ENCODE measurements at regions not wholly inside any gene's neighbourhood (a gene's known extent, or its start where the extent isn't known, plus 50 kb on each side); places are given as distances from the start of the nearest gene placed in this dataset.

GRCh38 chr1:218499911-218500310 lies 154.8 kb downstream of the TGFB2 start:
- CTCF ChIA-PET = interaction anchor here (1.0 kb wide), 1 partner anchor 21 kb away, joined by 3 read pairs; no protein-coding TSS in a partner anchor
- H3K4me1 Mint-ChIP-seq (ENCODE audit: low read depth) = peaks cover 5% of the 10 kb centered on the region

GRCh38 chr1:218501161-218501560 lies 156.0 kb downstream of the TGFB2 start:
- Mint-ChIP-seq H3K4me3 (no peak overlapping the region), H3K4me1 (ENCODE audit: low read depth) (peaks cover 5% of the 10 kb centered on the region), H3K27ac (no peak overlapping the region), H3K27me3 (peaks cover 7% of the 10 kb centered on the region), H3K9me3 (peaks cover under 1% of the 10 kb centered on the region), H3K36me3 (ENCODE audit: low read depth) (no peaks in the 10 kb centered on the region)
- TF ChIP-seq CTCF (IDR thresholded peaks at IDR 0.05) = no peak
- intact Hi-C loops (cut with micrococcal nuclease) = no loop called here
- no peak for ATAC-seq
- POLR2A ChIA-PET = no interaction called here
- CTCF ChIA-PET = no interaction called here
- no peak for DNase-seq

More at GRCh38 chr1:218499911-218500310, 154.8 kb downstream of the TGFB2 start:
- intact Hi-C loops (cut with micrococcal nuclease) = no loop called here
- POLR2A ChIA-PET = no interaction called here
- H3K4me3 Mint-ChIP-seq = no peak overlapping the region
- no peak overlapping the region for H3K27ac Mint-ChIP-seq
- H3K9me3 Mint-ChIP-seq = no peaks in the 10 kb centered on the region
- ATAC-seq (no peak), DNase-seq (no peak)
- H3K27me3 Mint-ChIP-seq = peaks cover 8% of the 10 kb centered on the region
- H3K36me3 Mint-ChIP-seq (ENCODE audit: low read depth) = no peaks in the 10 kb centered on the region
- no peak for TF ChIP-seq CTCF (IDR thresholded peaks at IDR 0.05)

GRCh38 chr1:218502383-218502782 lies 157.2 kb downstream of the TGFB2 start:
- POLR2A ChIA-PET = no interaction called here
- H3K4me3 Mint-ChIP-seq = no peak overlapping the region
- TF ChIP-seq CTCF (IDR thresholded peaks at IDR 0.05) = no peak
- no peaks in the 10 kb centered on the region for H3K36me3 Mint-ChIP-seq (ENCODE audit: low read depth)
- intact Hi-C loops (cut with micrococcal nuclease) = no loop called here
- no peak for DNase-seq
- peaks cover 9% of the 10 kb centered on the region for H3K9me3 Mint-ChIP-seq
- H3K4me1 Mint-ChIP-seq (ENCODE audit: low read depth) = peaks cover 5% of the 10 kb centered on the region
- H3K27ac Mint-ChIP-seq = no peak overlapping the region
- CTCF ChIA-PET = no interaction called here
- H3K27me3 Mint-ChIP-seq = peaks cover 7% of the 10 kb centered on the region
- ATAC-seq = no peak

GRCh38 chr1:218503102-218503501 lies 158.0 kb downstream of the TGFB2 start:
- H3K4me1 Mint-ChIP-seq (ENCODE audit: low read depth) = peaks cover 5% of the 10 kb centered on the region
- H3K27me3 Mint-ChIP-seq = peaks cover 7% of the 10 kb centered on the region
- ATAC-seq (no peak), DNase-seq (no peak)
- ChIA-PET CTCF (no interaction called here), POLR2A (no interaction called here)
- no peak overlapping the region for H3K27ac Mint-ChIP-seq
- no peak for TF ChIP-seq CTCF (IDR thresholded peaks at IDR 0.05)
- no peaks in the 10 kb centered on the region for H3K36me3 Mint-ChIP-seq (ENCODE audit: low read depth)
- no peak overlapping the region for H3K4me3 Mint-ChIP-seq
- H3K9me3 Mint-ChIP-seq = peaks cover 11% of the 10 kb centered on the region
- intact Hi-C loops (cut with micrococcal nuclease) = no loop called here

GRCh38 chr1:218507355-218508002 lies 162.3 kb downstream of the TGFB2 start:
- no peak for DNase-seq
- no peak for TF ChIP-seq CTCF (IDR thresholded peaks at IDR 0.05)
- Mint-ChIP-seq H3K4me3 (no peak overlapping the region), H3K36me3 (ENCODE audit: low read depth) (no peaks in the 10 kb centered on the region), H3K27ac (no peak overlapping the region), H3K9me3 (peaks cover 15% of the 10 kb centered on the region), H3K4me1 (ENCODE audit: low read depth) (no peaks in the 10 kb centered on the region), H3K27me3 (peaks cover 4% of the 10 kb centered on the region)
- POLR2A ChIA-PET = no interaction called here
- intact Hi-C loops (cut with micrococcal nuclease) = no loop called here
- CTCF ChIA-PET = no interaction called here
- no peak for ATAC-seq

Measured in activated CD8-positive, alpha-beta T cell treated with anti-CD3 and anti-CD28 coated beads for 36 hours (primary cell).